ENCODE measurements at regions not wholly inside any gene's neighbourhood (a gene's known extent, or its start where the extent isn't known, plus 50 kb on each side); places are given as distances from the start of the nearest gene placed in this dataset.

GRCh38 chr3:74139648-74140047 lies 474.8 kb downstream of the CNTN3 start:
- Mint-ChIP-seq H3K4me1 (peaks cover 3% of the 10 kb centered on the region), H3K27me3 (ENCODE audit: low read depth) (no peaks in the 10 kb centered on the region), H3K27ac (no peak overlapping the region), H3K4me3 (no peak overlapping the region), H3K36me3 (no peaks in the 10 kb centered on the region), H3K9me3 (0 out of 2 replicates have a peak, but pooled peaks cover 3% of the 10 kb centered on the region)
- POLR2A ChIA-PET: no interaction called here
- CTCF ChIA-PET: interaction anchor here (0.6 to 0.7 kb wide), 2 partner anchors 187 to 1456 kb away, joined by 3 to 5 read pairs; no protein-coding TSS in a partner anchor
- TF ChIP-seq ZBTB21 (CRISPR knock-in tag; IDR thresholded peaks at IDR 0.05; ENCODE audit: borderline replicate concordance) (no peak), ATF3 (CRISPR knock-in tag; conservative IDR thresholded peaks at IDR 0.05) (no peak), ZNF281 (CRISPR knock-in tag; IDR thresholded peaks at IDR 0.05) (no peak), TEAD1 (CRISPR knock-in tag; IDR thresholded peaks at IDR 0.05) (no peak), TCF7 (CRISPR knock-in tag; IDR thresholded peaks at IDR 0.05; ENCODE audit: low read depth) (no peak), CTCF (IDR thresholded peaks at IDR 0.05) (no peak; the same call in 1 of the 2 replicates), ZNF263 (CRISPR knock-in tag; IDR thresholded peaks at IDR 0.05; ENCODE audit: low read depth) (no peak), ZNF219 (CRISPR knock-in tag; IDR thresholded peaks at IDR 0.05; ENCODE audit: borderline replicate concordance) (no peak), USF1 (CRISPR knock-in tag; IDR thresholded peaks at IDR 0.05) (no peak), HMGA2 (CRISPR knock-in tag; IDR thresholded peaks at IDR 0.05) (no peak), ZNF425 (CRISPR knock-in tag; conservative IDR thresholded peaks at IDR 0.05) (no peak), NR3C1 (CRISPR knock-in tag; conservative IDR thresholded peaks at IDR 0.05; ENCODE audit: low read depth) (no peak), ZNF512 (CRISPR knock-in tag; IDR thresholded peaks at IDR 0.05; ENCODE audit: borderline replicate concordance) (no peak), PREB (CRISPR knock-in tag; IDR thresholded peaks at IDR 0.05; ENCODE audit: borderline replicate concordance) (no peak)
- peak; percentile 77 for ATAC-seq
- DNase-seq (ENCODE audit: low spot score): peak; percentile 11

GRCh38 chr3:74137790-74138189 lies 476.7 kb downstream of the CNTN3 start:
- Mint-ChIP-seq H3K27me3 (ENCODE audit: low read depth) (no peaks in the 10 kb centered on the region), H3K9me3 (peaks cover 10% of the 10 kb centered on the region; the same call in 1 of the 2 replicates), H3K4me3 (no peak overlapping the region), H3K36me3 (no peaks in the 10 kb centered on the region; the same call in 1 of the 2 replicates), H3K27ac (no peak overlapping the region), H3K4me1 (peaks cover 5% of the 10 kb centered on the region)
- ATAC-seq (no peak), DNase-seq (ENCODE audit: low spot score) (no peak)
- ChIA-PET CTCF (no interaction called here), POLR2A (no interaction called here)
- TF ChIP-seq MLX (CRISPR knock-in tag; IDR thresholded peaks at IDR 0.05) (no peak), JAZF1 (CRISPR knock-in tag; IDR thresholded peaks at IDR 0.05) (no peak), ZBTB21 (CRISPR knock-in tag; IDR thresholded peaks at IDR 0.05; ENCODE audit: borderline replicate concordance) (no peak), ELF4 (CRISPR knock-in tag; IDR thresholded peaks at IDR 0.05; ENCODE audit: low read depth) (no peak), CTCF (IDR thresholded peaks at IDR 0.05) (no peak), NR2C2 (CRISPR knock-in tag; IDR thresholded peaks at IDR 0.05) (no peak), ZNF232 (CRISPR knock-in tag; IDR thresholded peaks at IDR 0.05) (no peak), ZNF317 (CRISPR knock-in tag; IDR thresholded peaks at IDR 0.05; ENCODE audit: borderline replicate concordance, low read depth) (no peak)
